DND-41 (cell line): ENCODE measurements at regions not wholly inside any gene's neighbourhood (a gene's known extent, or its start where the extent isn't known, plus 50 kb on each side); places are given as distances from the start of the nearest gene placed in this dataset.

Source experiments
- CTCF ChIP-seq: IDR thresholded peaks from 2 replicates; pipeline ENCODE4 v1.5.1; 2012; ENCODE audit warnings: borderline replicate concordance, low read length, moderate library complexity, mild to moderate bottlenecking; ENCODE audit not compliant: poor library complexity, severe bottlenecking; ENCODE audit errors: extremely low read depth
- EZH2 ChIP-seq: IDR thresholded peaks from 3 replicates; pipeline ENCODE4 v1.6.1; 2012; ENCODE audit warnings: borderline replicate concordance, low read depth, mild to moderate bottlenecking, moderate library complexity, low read length, inconsistent platforms; ENCODE audit not compliant: severe bottlenecking

- no peak for TF ChIP-seq CTCF
- no peak for TF ChIP-seq EZH2
Observed at GRCh38 chr11:127059286-127059685, 58.7 kb upstream of the KIRREL3 start.
